ENCODE measurements at regions not wholly inside any gene's neighbourhood (a gene's known extent, or its start where the extent isn't known, plus 50 kb on each side); places are given as distances from the start of the nearest gene placed in this dataset.
"Not testable (repeated sequence)": the region's sequence is repeated elsewhere in the genome, so short reads cannot be mapped to it uniquely, and the experiment has no call there.

DNA sequence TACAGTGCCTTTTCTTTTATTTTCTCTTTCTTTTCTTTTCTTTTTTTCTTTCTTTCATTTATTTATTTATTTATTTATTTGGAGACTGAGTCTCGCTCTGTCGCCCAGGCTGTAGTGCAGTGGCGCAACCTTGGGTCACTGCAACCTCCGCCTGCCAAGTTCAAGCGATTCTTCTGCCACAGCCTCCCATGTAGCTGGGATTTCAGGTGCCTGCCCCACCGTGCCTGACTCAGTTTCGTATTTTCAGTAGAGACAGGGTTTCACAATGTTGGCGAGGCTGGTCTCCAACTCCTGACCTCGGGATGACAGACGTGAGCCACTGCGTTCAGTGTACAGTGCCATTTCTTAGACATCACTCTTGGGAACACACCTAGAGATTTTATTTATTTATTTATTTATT lies 110.0 kb upstream of the ANKRD30BL start:
- not testable (repeated sequence) for H3K9me3 ChIP-seq (ENCODE audit: control insufficient read depth, low read length); H3K4me1 ChIP-seq (ENCODE audit: control insufficient read depth, insufficient read depth, low read length); H3K27ac ChIP-seq (ENCODE audit: insufficient read depth, low read depth, low read length, poor library complexity, severe bottlenecking); H3K27me3 ChIP-seq (ENCODE audit: control insufficient read depth, insufficient read depth, low read length, poor library complexity, severe bottlenecking); H3K36me3 ChIP-seq (ENCODE audit: control insufficient read depth, insufficient read depth, low read length); H3K4me3 ChIP-seq (ENCODE audit: insufficient read depth, low read depth, low read length)
- WGBS, 2 experiments, result 91 to 96% methylated on average over 11 of the region's 11 CpGs

- Histone ChIP-seq H3K27ac (ENCODE audit: insufficient read depth, low read depth, low read length, poor library complexity, severe bottlenecking) (no peak overlapping the region), H3K27me3 (ENCODE audit: control insufficient read depth, insufficient read depth, low read length, poor library complexity, severe bottlenecking) (peaks cover 7% of the 10 kb centered on the region), H3K36me3 (ENCODE audit: control insufficient read depth, insufficient read depth, low read length) (no peaks in the 10 kb centered on the region), H3K9me3 (ENCODE audit: control insufficient read depth, low read length) (peaks cover 2% of the 10 kb centered on the region), H3K4me1 (ENCODE audit: control insufficient read depth, insufficient read depth, low read length) (no peaks in the 10 kb centered on the region), H3K4me3 (ENCODE audit: insufficient read depth, low read depth, low read length) (no peak overlapping the region)
- 95 to 96% methylated on average over 11 to 14 of the region's 14 CpGs for WGBS, 2 experiments
Measured at GRCh38 chr2:132272713-132273112, 111.0 kb upstream of the ANKRD30BL start.

DNA sequence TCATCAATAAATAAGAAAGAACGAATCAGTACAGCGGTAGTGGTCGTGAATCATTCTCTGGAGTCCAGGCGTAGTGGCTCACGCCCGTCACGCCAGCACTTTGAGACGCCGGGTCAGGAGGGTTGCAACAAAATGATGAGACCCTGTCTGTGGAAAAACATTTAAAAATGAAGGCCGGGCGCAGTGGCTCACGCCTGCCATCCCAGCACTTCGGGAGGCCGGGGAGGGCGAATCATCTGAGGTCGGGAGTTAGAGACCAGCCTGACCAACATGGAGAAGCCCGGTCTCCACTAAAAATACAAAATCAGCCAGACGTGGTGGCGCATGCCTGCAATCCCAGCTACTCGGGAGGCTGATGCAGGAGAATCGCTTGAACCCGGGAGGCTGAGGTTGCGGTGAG lies 111.8 kb upstream of the ANKRD30BL start:
- H3K4me3 ChIP-seq (ENCODE audit: insufficient read depth, low read depth, low read length); H3K27me3 ChIP-seq (ENCODE audit: control insufficient read depth, insufficient read depth, low read length, poor library complexity, severe bottlenecking); H3K9me3 ChIP-seq (ENCODE audit: control insufficient read depth, low read length); H3K27ac ChIP-seq (ENCODE audit: insufficient read depth, low read depth, low read length, poor library complexity, severe bottlenecking); H3K4me1 ChIP-seq (ENCODE audit: control insufficient read depth, insufficient read depth, low read length); H3K36me3 ChIP-seq (ENCODE audit: control insufficient read depth, insufficient read depth, low read length): not testable (repeated sequence)
- WGBS, 2 experiments, result 93 to 95% methylated on average over 23 of the region's 23 CpGs

- H3K4me3 ChIP-seq (ENCODE audit: insufficient read depth, low read depth, low read length), result no peak overlapping the region
- H3K4me1 ChIP-seq (ENCODE audit: control insufficient read depth, insufficient read depth, low read length), result no peaks in the 10 kb centered on the region
- H3K27me3 ChIP-seq (ENCODE audit: control insufficient read depth, insufficient read depth, low read length, poor library complexity, severe bottlenecking), result peaks cover 7% of the 10 kb centered on the region
- H3K36me3 ChIP-seq (ENCODE audit: control insufficient read depth, insufficient read depth, low read length), result no peaks in the 10 kb centered on the region
- peaks cover 2% of the 10 kb centered on the region for H3K9me3 ChIP-seq (ENCODE audit: control insufficient read depth, low read length)
- 92 to 95% methylated on average over 10 of the region's 10 CpGs for WGBS, 2 experiments
- H3K27ac ChIP-seq (ENCODE audit: insufficient read depth, low read depth, low read length, poor library complexity, severe bottlenecking), result no peak overlapping the region
Measured at GRCh38 chr2:132274000-132274399, 112.2 kb upstream of the ANKRD30BL start.

DNA sequence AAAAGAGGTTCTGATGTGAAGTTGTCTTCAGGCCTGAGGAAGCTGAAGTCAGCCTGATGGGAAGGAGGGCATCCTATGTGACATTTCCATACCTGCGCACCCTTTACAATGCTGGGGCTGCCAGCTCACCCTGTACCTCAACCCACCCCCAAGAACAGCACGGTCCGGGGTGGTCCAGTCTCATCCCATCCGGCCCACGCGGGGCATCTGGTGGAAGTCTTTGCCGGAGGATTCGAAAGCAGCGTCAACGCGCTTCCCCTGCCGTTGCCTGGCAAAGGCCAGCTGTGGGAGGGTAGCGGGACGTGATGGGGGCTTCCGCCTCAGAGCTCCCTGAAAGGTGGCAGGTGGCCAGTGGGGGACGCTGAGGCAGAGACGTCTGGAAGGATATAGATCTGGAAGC lies 113.6 kb upstream of the ANKRD30BL start:
- H3K4me1 ChIP-seq (ENCODE audit: control insufficient read depth, insufficient read depth, low read length), result no peaks in the 10 kb centered on the region
- 95 to 97% methylated on average over 17 of the region's 17 CpGs for WGBS, 2 experiments
- H3K27me3 ChIP-seq (ENCODE audit: control insufficient read depth, insufficient read depth, low read length, poor library complexity, severe bottlenecking), result peaks cover 5% of the 10 kb centered on the region
- H3K9me3 ChIP-seq (ENCODE audit: control insufficient read depth, low read length), result peaks cover 2% of the 10 kb centered on the region
- no peaks in the 10 kb centered on the region for H3K36me3 ChIP-seq (ENCODE audit: control insufficient read depth, insufficient read depth, low read length)
- H3K4me3 ChIP-seq (ENCODE audit: insufficient read depth, low read depth, low read length), result no peak overlapping the region
- no peak overlapping the region for H3K27ac ChIP-seq (ENCODE audit: insufficient read depth, low read depth, low read length, poor library complexity, severe bottlenecking)

GRCh38 chr2:132276571-132276981 lies 114.8 kb upstream of the ANKRD30BL start:
- WGBS, 2 experiments, result 91 to 95% methylated on average over 10 of the region's 10 CpGs

DNA sequence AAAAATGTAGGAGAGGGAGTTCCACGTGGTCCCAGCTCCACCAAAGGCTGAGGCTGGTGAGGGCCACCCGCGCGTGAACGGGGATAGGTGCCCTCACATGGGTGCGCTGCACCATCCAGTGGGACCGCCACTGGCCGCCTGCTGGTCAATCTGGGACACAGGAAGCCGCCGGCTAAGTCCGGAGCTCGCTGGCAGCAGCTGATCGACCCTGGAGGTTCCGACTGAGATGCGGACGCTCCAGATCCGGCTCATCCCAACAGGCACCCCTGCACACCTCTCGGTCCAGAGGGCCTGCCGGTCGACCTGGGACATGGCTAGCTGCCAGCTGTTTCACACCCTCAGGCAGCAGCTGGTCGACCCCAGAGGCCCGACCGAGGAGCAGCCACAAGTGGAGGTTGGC lies 116.5 kb upstream of the ANKRD30BL start:
- Histone ChIP-seq H3K36me3 (ENCODE audit: control insufficient read depth, insufficient read depth, low read length) (no peaks in the 10 kb centered on the region), H3K27ac (ENCODE audit: insufficient read depth, low read depth, low read length, poor library complexity, severe bottlenecking) (no peak overlapping the region), H3K4me1 (ENCODE audit: control insufficient read depth, insufficient read depth, low read length) (no peaks in the 10 kb centered on the region), H3K9me3 (ENCODE audit: control insufficient read depth, low read length) (no peaks in the 10 kb centered on the region), H3K27me3 (ENCODE audit: control insufficient read depth, insufficient read depth, low read length, poor library complexity, severe bottlenecking) (no peaks in the 10 kb centered on the region), H3K4me3 (ENCODE audit: insufficient read depth, low read depth, low read length) (no peak overlapping the region)
- 91 to 92% methylated on average over 23 of the region's 23 CpGs for WGBS, 2 experiments

More at GRCh38 chr2:132276571-132276981, 114.8 kb upstream of the ANKRD30BL start:
- Histone ChIP-seq H3K36me3 (ENCODE audit: control insufficient read depth, insufficient read depth, low read length) (no peaks in the 10 kb centered on the region), H3K27ac (ENCODE audit: insufficient read depth, low read depth, low read length, poor library complexity, severe bottlenecking) (no peak overlapping the region), H3K27me3 (ENCODE audit: control insufficient read depth, insufficient read depth, low read length, poor library complexity, severe bottlenecking) (no peaks in the 10 kb centered on the region), H3K4me3 (ENCODE audit: insufficient read depth, low read depth, low read length) (no peak overlapping the region), H3K4me1 (ENCODE audit: control insufficient read depth, insufficient read depth, low read length) (no peaks in the 10 kb centered on the region), H3K9me3 (ENCODE audit: control insufficient read depth, low read length) (no peaks in the 10 kb centered on the region)

GRCh38 chr2:132279344-132279743 lies 117.6 kb upstream of the ANKRD30BL start:
- 92 to 96% methylated on average over 11 of the region's 11 CpGs for whole genome bisulfite sequencing, 2 experiments
- Histone ChIP-seq H3K4me3 (ENCODE audit: insufficient read depth, low read depth, low read length) (no peak overlapping the region), H3K27me3 (ENCODE audit: control insufficient read depth, insufficient read depth, low read length, poor library complexity, severe bottlenecking) (no peaks in the 10 kb centered on the region), H3K36me3 (ENCODE audit: control insufficient read depth, insufficient read depth, low read length) (no peaks in the 10 kb centered on the region), H3K4me1 (ENCODE audit: control insufficient read depth, insufficient read depth, low read length) (no peaks in the 10 kb centered on the region), H3K9me3 (ENCODE audit: control insufficient read depth, low read length) (no peaks in the 10 kb centered on the region), H3K27ac (ENCODE audit: insufficient read depth, low read depth, low read length, poor library complexity, severe bottlenecking) (no peak overlapping the region)

- H3K36me3 ChIP-seq (ENCODE audit: control insufficient read depth, insufficient read depth, low read length), result no peaks in the 10 kb centered on the region
- no peaks in the 10 kb centered on the region for H3K27me3 ChIP-seq (ENCODE audit: control insufficient read depth, insufficient read depth, low read length, poor library complexity, severe bottlenecking)
- no peaks in the 10 kb centered on the region for H3K4me1 ChIP-seq (ENCODE audit: control insufficient read depth, insufficient read depth, low read length)
- H3K27ac ChIP-seq (ENCODE audit: insufficient read depth, low read depth, low read length, poor library complexity, severe bottlenecking), result no peak overlapping the region
- H3K9me3 ChIP-seq (ENCODE audit: control insufficient read depth, low read length), result no peaks in the 10 kb centered on the region
- no peak overlapping the region for H3K4me3 ChIP-seq (ENCODE audit: insufficient read depth, low read depth, low read length)
- 92 to 94% methylated on average over 31 of the region's 31 CpGs for WGBS, 2 experiments
Measured at GRCh38 chr2:132279930-132280615, 118.3 kb upstream of the ANKRD30BL start.

- WGBS, 2 experiments, result 94 to 95% methylated on average over 12 of the region's 12 CpGs
- Histone ChIP-seq H3K9me3 (ENCODE audit: control insufficient read depth, low read length) (no peaks in the 10 kb centered on the region), H3K27ac (ENCODE audit: insufficient read depth, low read depth, low read length, poor library complexity, severe bottlenecking) (no peak overlapping the region), H3K36me3 (ENCODE audit: control insufficient read depth, insufficient read depth, low read length) (no peaks in the 10 kb centered on the region), H3K27me3 (ENCODE audit: control insufficient read depth, insufficient read depth, low read length, poor library complexity, severe bottlenecking) (no peaks in the 10 kb centered on the region), H3K4me1 (ENCODE audit: control insufficient read depth, insufficient read depth, low read length) (no peaks in the 10 kb centered on the region), H3K4me3 (ENCODE audit: insufficient read depth, low read depth, low read length) (no peak overlapping the region)
Measured at GRCh38 chr2:132280912-132281311, 119.2 kb upstream of the ANKRD30BL start.

DNA sequence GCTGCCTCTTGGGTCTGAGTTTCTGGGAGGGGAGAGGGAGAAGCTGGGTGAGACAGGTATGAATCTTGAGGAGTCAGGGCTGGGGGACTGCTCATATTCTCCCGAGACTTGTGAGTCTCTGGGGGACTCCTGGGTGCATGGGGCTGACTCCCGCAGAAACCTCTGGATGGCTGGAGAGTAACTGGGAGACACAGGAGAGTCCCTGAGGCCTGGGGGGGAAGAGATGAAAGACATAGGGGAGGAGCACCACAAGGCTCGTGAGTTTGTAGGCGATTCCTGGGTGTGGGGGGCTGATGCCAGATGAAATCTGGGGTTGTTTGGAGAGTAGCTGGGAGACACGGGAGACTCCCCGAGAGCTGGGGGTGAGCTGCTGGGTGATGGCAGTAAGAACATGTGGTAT lies 120.4 kb upstream of the ANKRD30BL start:
- not testable (repeated sequence) for H3K4me1 ChIP-seq (ENCODE audit: control insufficient read depth, insufficient read depth, low read length); H3K27ac ChIP-seq (ENCODE audit: insufficient read depth, low read depth, low read length, poor library complexity, severe bottlenecking); H3K9me3 ChIP-seq (ENCODE audit: control insufficient read depth, low read length); H3K27me3 ChIP-seq (ENCODE audit: control insufficient read depth, insufficient read depth, low read length, poor library complexity, severe bottlenecking); H3K36me3 ChIP-seq (ENCODE audit: control insufficient read depth, insufficient read depth, low read length); H3K4me3 ChIP-seq (ENCODE audit: insufficient read depth, low read depth, low read length)
- 92 to 94% methylated on average over 6 of the region's 6 CpGs for WGBS, 2 experiments

Measured in ectodermal cell (in vitro differentiated cells).